ENCODE measurements at regions not wholly inside any gene's neighbourhood (a gene's known extent, or its start where the extent isn't known, plus 50 kb on each side); places are given as distances from the start of the nearest gene placed in this dataset.

GRCh38 chr17:79411419-79411818 lies 199.4 kb downstream of the RBFOX3 start:
- TF ChIP-seq CTCF (conservative IDR thresholded peaks at IDR 0.05) (no peak), EZH2 (IDR thresholded peaks at IDR 0.05; ENCODE audit: low read depth) (no peak)
